ENCODE measurements at regions not wholly inside any gene's neighbourhood (a gene's known extent, or its start where the extent isn't known, plus 50 kb on each side); places are given as distances from the start of the nearest gene placed in this dataset.
A peak's percentile ranks its signal among the peaks of the same experiment; 100 is the strongest.

- DNase-seq (ENCODE audit: low spot score), result peak; percentile 11
- H3K4me3 ChIP-seq (ENCODE audit: low read depth, low read length, poor library complexity, severe bottlenecking), result no peak overlapping the region
- TF ChIP-seq CTCF (conservative IDR thresholded peaks at IDR 0.05; ENCODE audit: low read depth, low read length), result no peak
- no peak for TF ChIP-seq EZH2 (IDR thresholded peaks at IDR 0.05; ENCODE audit: borderline replicate concordance, low read depth, low read length, poor library complexity, severe bottlenecking)
- intact Hi-C loops (cut with micrococcal nuclease; ENCODE audit: unreplicated experiment), result no loop called here
- H3K27me3 ChIP-seq (replicated peaks; ENCODE audit: insufficient read depth, low read depth, low read length, poor library complexity), result no peaks in the 10 kb centered on the region
- no peak overlapping the region for H3K27ac ChIP-seq (ENCODE audit: low read depth, low read length, poor library complexity, severe bottlenecking)
- no peaks in the 10 kb centered on the region for H3K36me3 ChIP-seq (ENCODE audit: insufficient read depth, low read length, poor library complexity, severe bottlenecking)
- ChIA-PET CTCF (interaction anchor here (0.5 kb wide), 1 partner anchor 11 kb away, joined by 6 read pairs; no protein-coding TSS in a partner anchor), POLR2A (ENCODE audit: low non-redundant PET) (no interaction called here)
- no TSS peak for BruUV-seq (replicated peaks)
- H3K4me1 ChIP-seq (ENCODE audit: insufficient read depth, low read length, poor library complexity, severe bottlenecking), result peaks cover 3% of the 10 kb centered on the region
- H3K9me3 ChIP-seq (ENCODE audit: low read depth, low read length, poor library complexity, severe bottlenecking), result no peaks in the 10 kb centered on the region
Observed at GRCh38 chr7:113004726-113005454, 81.7 kb downstream of the GPR85 start.

DNA sequence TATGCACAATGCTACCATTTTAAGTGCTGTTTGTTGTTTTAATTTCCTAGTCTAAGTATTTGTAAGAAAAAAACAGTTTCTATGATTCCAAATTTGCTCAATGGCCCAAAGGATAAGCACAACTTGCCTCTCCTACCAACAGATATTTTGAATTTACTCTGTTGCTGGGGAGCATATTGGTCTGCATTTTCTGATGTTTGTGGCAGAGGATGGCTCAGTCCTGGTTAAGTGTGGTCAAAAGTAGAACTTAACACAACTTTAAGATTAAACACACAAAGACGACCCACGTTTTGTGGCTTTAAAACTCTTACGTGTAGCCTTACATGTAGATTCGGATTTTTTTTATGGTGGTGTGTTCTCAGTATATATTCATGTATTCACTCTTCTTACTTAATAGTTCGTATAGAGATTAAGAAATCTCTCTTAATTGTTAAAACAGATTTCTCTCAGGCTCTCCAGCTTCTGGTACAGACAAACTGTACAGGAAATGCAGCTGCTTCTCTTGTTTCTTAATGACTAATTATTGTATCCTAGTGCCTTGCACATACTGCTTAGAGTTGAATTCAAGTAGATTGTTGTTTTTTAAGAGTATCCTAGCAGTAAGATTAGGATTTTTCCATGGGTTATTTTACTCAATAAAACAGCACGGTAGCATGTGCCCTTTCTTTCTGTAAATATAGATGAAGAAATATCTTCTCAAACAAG lies 86.2 kb downstream of the GPR85 start:
- TF ChIP-seq CTCF (conservative IDR thresholded peaks at IDR 0.05; ENCODE audit: low read depth, low read length) (no peak), EZH2 (IDR thresholded peaks at IDR 0.05; ENCODE audit: borderline replicate concordance, low read depth, low read length, poor library complexity, severe bottlenecking) (no peak)
- Histone ChIP-seq H3K36me3 (ENCODE audit: insufficient read depth, low read length, poor library complexity, severe bottlenecking) (no peaks in the 10 kb centered on the region), H3K4me3 (ENCODE audit: low read depth, low read length, poor library complexity, severe bottlenecking) (no peak overlapping the region), H3K27me3 (replicated peaks; ENCODE audit: insufficient read depth, low read depth, low read length, poor library complexity) (peaks cover 3% of the 10 kb centered on the region), H3K27ac (ENCODE audit: low read depth, low read length, poor library complexity, severe bottlenecking) (no peak overlapping the region), H3K4me1 (ENCODE audit: insufficient read depth, low read length, poor library complexity, severe bottlenecking) (peaks cover 3% of the 10 kb centered on the region), H3K9me3 (ENCODE audit: low read depth, low read length, poor library complexity, severe bottlenecking) (no peaks in the 10 kb centered on the region)
- POLR2A ChIA-PET (ENCODE audit: low non-redundant PET), result no interaction called here
- CTCF ChIA-PET, result no interaction called here
- BruUV-seq (replicated peaks), result no TSS peak
- DNase-seq (ENCODE audit: low spot score), result no peak
- intact Hi-C loops (cut with micrococcal nuclease; ENCODE audit: unreplicated experiment), result no loop called here

DNA sequence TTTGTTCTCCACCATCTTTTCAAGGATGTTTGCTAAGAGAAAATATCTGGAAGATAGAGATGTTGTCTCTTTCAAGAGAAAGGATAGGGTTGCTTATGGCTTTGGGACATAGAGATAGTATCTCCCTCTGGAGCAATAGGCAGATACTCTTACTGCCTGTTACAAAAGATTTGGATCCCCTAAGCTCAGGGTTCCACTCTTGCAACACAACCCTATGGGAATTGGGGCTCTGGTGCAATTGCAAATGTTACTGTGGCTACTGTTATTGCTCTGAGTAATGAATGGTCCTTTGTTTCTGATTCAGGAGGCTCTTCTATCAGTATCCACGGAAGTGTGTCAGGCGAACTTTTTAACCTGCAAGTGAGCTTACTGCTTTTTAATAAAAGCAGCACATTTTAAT lies 88.8 kb downstream of the GPR85 start:
- Histone ChIP-seq H3K4me1 (ENCODE audit: insufficient read depth, low read length, poor library complexity, severe bottlenecking) (peaks cover 3% of the 10 kb centered on the region), H3K27ac (ENCODE audit: low read depth, low read length, poor library complexity, severe bottlenecking) (no peak overlapping the region), H3K36me3 (ENCODE audit: insufficient read depth, low read length, poor library complexity, severe bottlenecking) (no peaks in the 10 kb centered on the region), H3K4me3 (ENCODE audit: low read depth, low read length, poor library complexity, severe bottlenecking) (no peak overlapping the region), H3K9me3 (ENCODE audit: low read depth, low read length, poor library complexity, severe bottlenecking) (no peaks in the 10 kb centered on the region), H3K27me3 (replicated peaks; ENCODE audit: insufficient read depth, low read depth, low read length, poor library complexity) (peaks cover 3% of the 10 kb centered on the region)
- ChIA-PET CTCF (no interaction called here), POLR2A (ENCODE audit: low non-redundant PET) (no interaction called here)
- TF ChIP-seq CTCF (conservative IDR thresholded peaks at IDR 0.05; ENCODE audit: low read depth, low read length) (no peak), EZH2 (IDR thresholded peaks at IDR 0.05; ENCODE audit: borderline replicate concordance, low read depth, low read length, poor library complexity, severe bottlenecking) (no peak)
- DNase-seq (ENCODE audit: low spot score), result no peak
- BruUV-seq (replicated peaks), result no TSS peak
- intact Hi-C loops (cut with micrococcal nuclease; ENCODE audit: unreplicated experiment), result no loop called here

Data from A673 (cell line).